ENCODE measurements at regions not wholly inside any gene's neighbourhood (a gene's known extent, or its start where the extent isn't known, plus 50 kb on each side); places are given as distances from the start of the nearest gene placed in this dataset.

DNA sequence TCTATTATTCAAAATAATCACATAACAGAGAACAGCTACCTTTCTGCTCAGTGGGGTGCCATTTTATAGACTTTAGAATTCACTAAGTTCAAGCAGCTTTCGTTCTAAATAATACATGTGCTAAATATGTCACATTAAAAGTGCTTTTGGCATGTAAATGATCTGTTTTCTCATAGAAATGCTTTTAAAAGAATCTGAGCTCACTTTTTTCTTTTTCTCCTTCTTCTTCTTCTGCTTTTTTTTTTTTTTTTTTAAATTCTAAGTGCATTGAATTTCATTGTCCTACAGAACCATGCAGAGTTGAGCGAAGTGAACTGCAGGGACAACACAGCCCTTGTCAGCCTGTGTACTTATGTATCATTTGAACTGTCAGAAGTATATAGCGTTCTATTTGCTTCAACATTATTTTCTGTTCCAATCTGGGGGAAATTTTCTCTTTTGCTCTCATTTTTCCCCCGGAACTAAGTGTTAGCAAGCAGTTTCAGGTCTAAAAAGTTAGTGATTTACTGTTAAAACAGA lies 193.8 kb upstream of the TMCO5A start:
- TF ChIP-seq, protein P1, sequence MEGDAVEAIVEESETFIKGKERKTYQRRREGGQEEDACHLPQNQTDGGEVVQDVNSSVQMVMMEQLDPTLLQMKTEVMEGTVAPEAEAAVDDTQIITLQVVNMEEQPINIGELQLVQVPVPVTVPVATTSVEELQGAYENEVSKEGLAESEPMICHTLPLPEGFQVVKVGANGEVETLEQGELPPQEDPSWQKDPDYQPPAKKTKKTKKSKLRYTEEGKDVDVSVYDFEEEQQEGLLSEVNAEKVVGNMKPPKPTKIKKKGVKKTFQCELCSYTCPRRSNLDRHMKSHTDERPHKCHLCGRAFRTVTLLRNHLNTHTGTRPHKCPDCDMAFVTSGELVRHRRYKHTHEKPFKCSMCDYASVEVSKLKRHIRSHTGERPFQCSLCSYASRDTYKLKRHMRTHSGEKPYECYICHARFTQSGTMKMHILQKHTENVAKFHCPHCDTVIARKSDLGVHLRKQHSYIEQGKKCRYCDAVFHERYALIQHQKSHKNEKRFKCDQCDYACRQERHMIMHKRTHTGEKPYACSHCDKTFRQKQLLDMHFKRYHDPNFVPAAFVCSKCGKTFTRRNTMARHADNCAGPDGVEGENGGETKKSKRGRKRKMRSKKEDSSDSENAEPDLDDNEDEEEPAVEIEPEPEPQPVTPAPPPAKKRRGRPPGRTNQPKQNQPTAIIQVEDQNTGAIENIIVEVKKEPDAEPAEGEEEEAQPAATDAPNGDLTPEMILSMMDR (IDR thresholded peaks at IDR 0.05; ENCODE audit: borderline replicate concordance, insufficient read depth, low read depth, low read length) = no peak
- no peak overlapping the region for H3K4me3 ChIP-seq (ENCODE audit: low read depth, low read length)

DNA sequence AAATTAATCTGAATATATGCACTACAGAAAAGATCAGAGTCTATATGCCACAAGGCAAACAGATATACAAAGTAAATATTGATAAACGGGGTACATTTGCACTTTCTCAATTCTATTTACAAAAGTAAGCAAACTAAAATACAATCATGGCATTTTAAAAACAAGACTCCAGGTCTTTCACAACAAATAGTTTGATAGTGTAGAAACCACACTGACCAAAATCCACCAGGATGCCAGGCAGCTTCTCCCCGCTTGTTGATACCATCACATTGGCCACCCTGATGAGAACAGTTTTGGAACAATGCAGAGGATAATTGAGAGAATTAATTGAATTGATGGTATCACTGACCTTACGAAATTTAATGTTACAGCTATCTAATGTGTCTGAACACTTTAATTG lies 190.6 kb upstream of the TMCO5A start:
- TF ChIP-seq, protein P1 (IDR thresholded peaks at IDR 0.05; ENCODE audit: borderline replicate concordance, insufficient read depth, low read depth, low read length) = no peak
- H3K4me3 ChIP-seq (ENCODE audit: low read depth, low read length) = no peak overlapping the region

DNA sequence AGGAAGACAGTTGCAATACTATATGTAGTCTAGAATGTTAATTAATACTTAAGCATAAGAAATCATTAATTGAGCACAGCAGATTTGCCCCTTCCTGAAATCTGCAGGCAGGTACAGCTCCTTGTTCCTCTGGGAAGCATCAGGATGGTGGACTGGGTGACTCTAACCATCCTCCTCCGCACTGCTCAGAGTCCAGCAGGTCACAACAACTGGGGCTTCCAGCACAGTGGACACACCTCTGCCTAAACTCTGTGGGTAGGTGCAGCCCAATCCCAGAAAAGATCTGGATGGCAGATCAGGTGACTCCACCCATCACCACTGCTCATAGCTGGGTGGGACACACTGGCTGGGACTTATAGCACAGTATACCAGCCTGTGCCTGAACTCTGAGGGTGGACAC lies 189.9 kb upstream of the TMCO5A start:
- no peak overlapping the region for H3K4me3 ChIP-seq (ENCODE audit: low read depth, low read length)
- TF ChIP-seq, protein P1 (IDR thresholded peaks at IDR 0.05; ENCODE audit: borderline replicate concordance, insufficient read depth, low read depth, low read length) = no peak

DNA sequence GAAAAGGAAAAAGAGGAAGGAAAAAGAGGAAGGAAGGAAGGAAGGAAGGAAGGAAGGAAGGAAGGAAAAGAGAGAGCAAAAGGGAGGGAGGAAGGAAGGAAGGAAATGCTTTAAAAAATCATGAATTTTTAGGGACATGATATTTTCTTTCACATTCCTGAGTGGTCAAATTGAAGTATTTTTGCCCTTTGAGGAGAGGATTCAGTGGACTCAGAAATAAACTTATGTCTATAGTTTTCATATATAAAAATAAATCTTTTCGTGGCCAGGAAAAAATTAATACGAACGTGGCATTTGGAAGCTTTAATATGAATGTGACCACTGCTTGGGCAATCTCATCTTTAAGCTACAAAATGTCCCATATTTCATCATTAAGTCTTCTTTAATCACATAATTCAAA lies 183.0 kb upstream of the TMCO5A start:
- TF ChIP-seq, protein P1 (IDR thresholded peaks at IDR 0.05; ENCODE audit: borderline replicate concordance, insufficient read depth, low read depth, low read length) = no peak
- no peak overlapping the region for H3K4me3 ChIP-seq (ENCODE audit: low read depth, low read length)

DNA sequence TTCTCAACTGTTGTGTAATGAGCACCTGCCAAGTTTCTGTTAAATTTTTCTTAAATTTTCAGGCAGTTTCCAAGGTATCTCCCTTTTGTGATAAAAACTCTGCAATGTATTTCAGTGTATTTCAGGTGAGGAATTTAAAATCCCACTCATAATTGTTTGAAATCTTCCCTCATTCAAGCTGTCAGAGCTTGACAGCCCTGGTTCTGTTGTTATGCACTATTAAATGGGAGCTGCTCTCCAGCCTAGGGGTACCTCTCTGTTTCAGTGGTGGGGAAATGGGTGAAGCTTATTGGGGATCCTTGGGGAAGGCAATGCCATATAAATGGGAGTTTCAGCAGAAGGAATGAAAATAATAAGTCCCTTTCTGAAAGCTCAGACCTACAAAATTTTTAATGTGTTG lies 178.0 kb upstream of the TMCO5A start:
- TF ChIP-seq, protein P1 (IDR thresholded peaks at IDR 0.05; ENCODE audit: borderline replicate concordance, insufficient read depth, low read depth, low read length) = no peak
- no peak overlapping the region for H3K4me3 ChIP-seq (ENCODE audit: low read depth, low read length)

DNA sequence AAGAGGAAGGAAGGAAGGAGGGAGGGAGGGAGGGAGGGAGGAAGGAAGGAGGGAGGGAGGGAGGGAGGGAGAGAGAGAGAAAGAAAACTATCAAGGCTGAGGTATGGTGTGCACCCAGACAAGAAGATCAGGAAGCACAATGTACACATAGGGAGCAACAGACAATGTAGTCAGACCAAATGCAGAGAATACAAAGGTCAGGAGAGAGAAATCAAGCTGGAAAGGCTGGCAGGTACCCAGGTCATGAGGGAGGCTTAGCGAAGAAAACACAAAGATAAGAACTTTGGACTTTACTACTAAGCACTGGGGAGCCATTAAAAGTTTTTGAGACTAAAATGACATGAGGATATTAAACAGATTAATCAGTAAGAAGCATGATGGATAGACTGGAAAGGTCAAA lies 176.0 kb upstream of the TMCO5A start:
- H3K4me3 ChIP-seq (ENCODE audit: low read depth, low read length) = no peak overlapping the region
- TF ChIP-seq, protein P1 (IDR thresholded peaks at IDR 0.05; ENCODE audit: borderline replicate concordance, insufficient read depth, low read depth, low read length) = no peak

DNA sequence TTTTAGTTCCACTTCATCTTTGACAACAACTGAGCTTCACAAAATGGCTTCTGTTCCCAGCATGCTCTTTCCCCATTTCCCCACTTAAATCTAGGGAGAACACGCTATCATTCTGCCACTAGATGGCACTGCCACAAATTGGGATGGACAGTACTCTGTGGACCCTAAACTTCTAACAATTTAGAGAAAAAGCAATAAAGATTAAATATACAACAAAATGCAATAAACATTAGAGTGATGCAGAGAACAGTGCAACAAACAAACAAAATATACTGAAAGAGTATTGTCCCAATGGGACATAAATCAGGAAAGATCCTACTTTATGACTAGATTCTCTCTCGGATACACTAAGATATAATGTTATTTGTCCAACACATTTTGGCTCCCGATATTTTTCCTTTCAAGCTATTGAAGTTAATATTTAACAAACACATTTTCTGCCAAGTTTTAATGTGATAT lies 169.7 kb upstream of the TMCO5A start:
- no peak overlapping the region for H3K4me3 ChIP-seq (ENCODE audit: low read depth, low read length)
- TF ChIP-seq, protein P1 (IDR thresholded peaks at IDR 0.05; ENCODE audit: borderline replicate concordance, insufficient read depth, low read depth, low read length) = no peak; the same call in 1 of the 2 replicates

Data from GM12875 (cell line).